WERI-Rb-1 (cell line): ENCODE measurements at regions not wholly inside any gene's neighbourhood (a gene's known extent, or its start where the extent isn't known, plus 50 kb on each side); places are given as distances from the start of the nearest gene placed in this dataset.

ENCODE experiments used
- DNase-seq: peaks from one replicate; pipeline ENCODE4 v3.0.0-alpha.2; 2020
- H3K27ac ChIP-seq: fragments of 250-450 bp; sonication (Bioruptor Pico); 2 replicates; pipeline ENCODE4 v1.5.1; 2020; ENCODE audit warnings: mild to moderate bottlenecking, moderate library complexity
- H3K27me3 ChIP-seq: fragments of 250-450 bp; sonication (Bioruptor Pico); 2 replicates; pipeline ENCODE4 v1.5.1; 2021; ENCODE audit warnings: mild to moderate bottlenecking, low read depth, moderate library complexity; ENCODE audit not compliant: insufficient read depth, severe bottlenecking
- H3K36me3 ChIP-seq: fragments of 250-450 bp; sonication (Bioruptor Pico); 2 replicates; pipeline ENCODE4 v1.5.1; 2020; ENCODE audit warnings: mild to moderate bottlenecking, moderate library complexity
- H3K4me3 ChIP-seq: 2 replicates; pipeline ENCODE4 v1.5.1; 2011; ENCODE audit warnings: low read depth, mild to moderate bottlenecking, control low read depth, low read length
- H3K9me3 ChIP-seq: fragments of 250-450 bp; sonication (Bioruptor Pico); 2 replicates; pipeline ENCODE4 v1.5.1; 2021; ENCODE audit warnings: mild to moderate bottlenecking, moderate library complexity; ENCODE audit not compliant: severe bottlenecking
- TF ChIP-seq, protein P1 (sequence below): IDR thresholded peaks from 2 replicates; pipeline ENCODE4 v1.5.1; 2011; ENCODE audit warnings: low read depth, mild to moderate bottlenecking, control low read depth, inconsistent platforms, low read length

DNA sequence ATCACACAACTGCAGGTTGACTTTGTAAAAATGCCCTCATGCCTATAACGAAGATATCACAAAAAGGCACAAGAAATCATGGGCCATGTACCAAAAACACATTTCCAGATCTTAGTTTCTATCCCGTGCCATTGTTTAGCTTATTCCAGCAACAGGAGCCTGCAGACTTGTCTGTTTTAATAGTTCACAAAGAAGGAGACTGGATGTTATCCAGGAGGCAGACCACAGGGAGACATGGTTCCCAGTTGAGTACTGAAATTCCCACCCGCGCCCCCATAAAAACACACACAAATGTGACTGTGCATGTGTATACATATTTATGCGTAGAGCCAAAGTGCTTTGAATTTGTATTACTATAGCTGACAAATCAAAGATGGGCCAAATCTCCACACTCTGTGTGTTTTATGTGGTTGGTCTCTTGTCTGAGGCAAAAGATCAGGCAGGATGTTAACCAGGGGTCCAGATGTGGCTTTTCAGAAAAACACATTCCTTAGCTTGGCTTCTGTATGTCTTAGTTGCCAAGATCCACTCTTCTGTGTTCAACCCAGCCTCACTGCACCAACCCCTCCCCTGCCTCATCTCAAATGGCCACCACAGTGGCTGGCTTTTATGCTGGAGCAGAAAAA lies 469.2 kb upstream of the DIPK2B start:
- Histone ChIP-seq H3K27ac (no peak overlapping the region), H3K4me3 (no peak overlapping the region), H3K36me3 (no peaks in the 10 kb centered on the region), H3K9me3 (no peaks in the 10 kb centered on the region), H3K27me3 (peaks cover under 1% of the 10 kb centered on the region)
- DNase-seq = no peak
- TF ChIP-seq, protein P1, sequence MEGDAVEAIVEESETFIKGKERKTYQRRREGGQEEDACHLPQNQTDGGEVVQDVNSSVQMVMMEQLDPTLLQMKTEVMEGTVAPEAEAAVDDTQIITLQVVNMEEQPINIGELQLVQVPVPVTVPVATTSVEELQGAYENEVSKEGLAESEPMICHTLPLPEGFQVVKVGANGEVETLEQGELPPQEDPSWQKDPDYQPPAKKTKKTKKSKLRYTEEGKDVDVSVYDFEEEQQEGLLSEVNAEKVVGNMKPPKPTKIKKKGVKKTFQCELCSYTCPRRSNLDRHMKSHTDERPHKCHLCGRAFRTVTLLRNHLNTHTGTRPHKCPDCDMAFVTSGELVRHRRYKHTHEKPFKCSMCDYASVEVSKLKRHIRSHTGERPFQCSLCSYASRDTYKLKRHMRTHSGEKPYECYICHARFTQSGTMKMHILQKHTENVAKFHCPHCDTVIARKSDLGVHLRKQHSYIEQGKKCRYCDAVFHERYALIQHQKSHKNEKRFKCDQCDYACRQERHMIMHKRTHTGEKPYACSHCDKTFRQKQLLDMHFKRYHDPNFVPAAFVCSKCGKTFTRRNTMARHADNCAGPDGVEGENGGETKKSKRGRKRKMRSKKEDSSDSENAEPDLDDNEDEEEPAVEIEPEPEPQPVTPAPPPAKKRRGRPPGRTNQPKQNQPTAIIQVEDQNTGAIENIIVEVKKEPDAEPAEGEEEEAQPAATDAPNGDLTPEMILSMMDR = no peak

DNA sequence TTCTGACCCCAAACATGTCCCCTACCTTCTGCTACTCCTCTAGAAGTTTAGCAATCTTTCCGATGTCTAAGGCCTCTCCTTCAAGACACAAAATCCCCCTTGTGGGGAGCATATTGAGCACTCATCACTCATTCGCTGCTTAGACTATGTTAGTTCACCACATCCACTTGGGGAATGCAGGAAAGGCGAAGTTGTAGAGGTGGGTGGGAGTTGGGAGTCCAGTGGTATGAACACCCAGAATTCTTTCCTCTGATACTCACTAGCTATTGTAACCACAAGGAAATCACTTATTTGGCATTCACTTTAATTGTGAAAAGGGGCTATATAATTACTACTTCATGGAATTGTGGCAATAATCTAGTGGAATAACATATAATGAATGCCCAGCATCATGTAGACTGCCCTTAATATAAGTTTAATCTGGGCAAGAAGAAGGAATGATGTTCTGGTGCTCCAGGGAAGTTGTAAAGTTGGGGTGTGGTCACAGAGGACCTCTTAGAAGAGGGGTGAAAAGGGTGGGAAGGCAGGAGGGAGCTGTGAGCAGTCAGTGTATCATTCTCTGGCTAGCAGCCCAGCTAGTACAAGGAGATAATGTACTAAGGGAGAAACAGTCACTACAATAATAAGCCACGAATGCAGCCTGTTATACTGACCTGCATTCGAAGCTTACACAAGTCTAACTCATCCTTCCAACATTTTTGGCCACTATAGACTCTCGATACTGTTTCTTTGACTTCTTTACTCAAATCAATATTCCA lies 468.2 kb upstream of the DIPK2B start:
- TF ChIP-seq, protein P1 = no peak
- Histone ChIP-seq H3K27ac (no peak overlapping the region), H3K27me3 (no peaks in the 10 kb centered on the region), H3K36me3 (no peaks in the 10 kb centered on the region), H3K4me3 (no peak overlapping the region), H3K9me3 (no peaks in the 10 kb centered on the region)
- no peak for DNase-seq

DNA sequence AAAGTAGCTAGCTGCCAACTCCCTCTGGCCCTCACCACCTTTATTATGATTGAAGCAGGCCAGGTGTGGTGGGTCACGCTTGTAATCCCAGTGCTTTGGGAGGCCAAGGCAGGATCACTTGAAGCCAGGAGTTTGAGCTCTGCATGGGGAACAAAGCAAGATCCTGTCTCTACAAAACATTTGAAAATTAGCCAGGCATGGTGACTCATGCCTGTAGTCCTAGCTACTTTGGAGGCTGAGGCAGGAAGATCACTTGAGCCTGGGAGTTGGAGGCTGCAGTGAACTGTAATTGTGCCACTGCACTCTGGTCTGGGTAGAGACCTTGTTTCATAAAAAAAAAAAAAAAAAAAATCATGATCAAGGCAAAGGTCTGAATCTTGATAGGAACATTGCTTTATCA lies 467.0 kb upstream of the DIPK2B start:
- Histone ChIP-seq H3K27me3 (no peaks in the 10 kb centered on the region), H3K36me3 (no peaks in the 10 kb centered on the region), H3K4me3 (no peak overlapping the region), H3K9me3 (no peaks in the 10 kb centered on the region), H3K27ac (no peak overlapping the region)
- TF ChIP-seq, protein P1 = no peak
- no peak for DNase-seq

DNA sequence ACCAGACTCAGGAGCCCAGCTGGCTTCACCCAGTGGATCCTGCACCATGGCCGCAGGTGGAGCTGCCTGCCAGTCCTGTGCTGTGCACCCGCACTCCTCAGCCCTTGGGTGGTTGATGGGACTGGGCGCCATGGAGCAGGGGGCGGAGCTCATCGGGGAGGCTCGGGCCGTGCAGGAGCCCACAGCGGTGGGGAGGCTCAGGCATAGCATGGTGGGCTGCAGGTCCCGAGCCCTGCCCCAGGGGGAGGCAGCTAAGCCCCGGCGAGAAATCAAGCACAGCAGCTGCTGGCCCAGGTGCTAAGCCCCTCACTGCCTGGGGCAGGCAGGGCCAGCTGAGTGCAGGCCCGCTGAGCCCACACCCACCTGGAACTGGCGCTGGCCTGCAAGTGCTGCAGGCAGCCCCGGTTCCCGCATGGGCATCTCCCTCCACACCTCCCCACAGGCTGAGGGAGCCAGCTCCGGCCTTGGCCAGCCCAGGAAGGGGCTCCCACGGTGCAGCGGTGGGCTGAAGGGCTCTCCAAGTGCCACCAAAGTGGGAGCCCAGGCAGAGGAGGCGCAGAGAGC lies 464.1 kb upstream of the DIPK2B start:
- Histone ChIP-seq H3K9me3 (no peaks in the 10 kb centered on the region), H3K36me3 (no peaks in the 10 kb centered on the region), H3K27ac (no peak overlapping the region), H3K27me3 (no peaks in the 10 kb centered on the region), H3K4me3 (no peak overlapping the region)
- TF ChIP-seq, protein P1 = no peak
- DNase-seq = no peak

DNA sequence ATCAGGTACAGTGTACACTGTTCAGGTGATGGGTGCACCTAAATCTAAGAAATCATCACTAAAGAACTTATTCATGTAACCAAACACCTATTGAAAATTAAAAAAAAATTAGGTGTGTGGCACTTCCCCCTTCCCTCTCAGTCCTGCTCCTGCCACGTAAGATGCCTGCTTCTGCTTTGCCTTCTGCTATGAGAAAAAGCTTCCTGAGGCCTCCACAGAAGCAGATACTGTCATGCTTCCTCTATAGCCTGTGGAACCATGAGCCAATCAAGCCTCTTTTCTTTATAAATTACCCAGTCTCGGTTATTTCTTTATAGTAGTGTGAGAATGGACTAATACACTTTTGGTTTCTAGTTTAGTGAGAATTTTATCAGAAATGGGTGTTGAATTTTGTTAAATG lies 459.8 kb upstream of the DIPK2B start:
- no peak overlapping the region for H3K4me3 ChIP-seq
- no peaks in the 10 kb centered on the region for H3K36me3 ChIP-seq
- no peaks in the 10 kb centered on the region for H3K27me3 ChIP-seq
- no peak for DNase-seq
- no peak overlapping the region for H3K27ac ChIP-seq
- TF ChIP-seq, protein P1 = no peak
- peaks cover 2% of the 10 kb centered on the region for H3K9me3 ChIP-seq
